SK-N-SH (cell line): ENCODE measurements at regions not wholly inside any gene's neighbourhood (a gene's known extent, or its start where the extent isn't known, plus 50 kb on each side); places are given as distances from the start of the nearest gene placed in this dataset.

Source experiments
- CTCF ChIA-PET: fragments of 300-600, 350-600 bp; formaldehyde crosslinking; extraction: SDS; loops from one replicate; lab custom pipeline; 2021; lab: Yijun Ruan, JAX
- POLR2A ChIA-PET: fragments of 350-600 bp; sonication (Branson Sonifier 250); formaldehyde crosslinking; extraction: SDS; loops from one replicate; lab custom pipeline; 2020; ENCODE audit warnings: antibody characterized with exemption, inconsistent platforms; lab: Yijun Ruan, JAX
- DNase-seq: peaks from one replicate; pipeline ENCODE4 v3.0.0; 2012
- H2AFZ ChIP-seq: fragments of 200-600 bp; sonication (generic); 2 replicates; pipeline ENCODE4 v1.8.1; 2016; ENCODE audit warnings: antibody characterized with exemption, mild to moderate bottlenecking, low read depth
- H3F3A ChIP-seq: fragments of 200-600 bp; sonication (generic); replicated peaks from 2 replicates; pipeline ENCODE3; 2016; ENCODE audit warnings: antibody characterized with exemption, mild to moderate bottlenecking; ENCODE audit not compliant: insufficient read depth
- H3K27ac ChIP-seq, 2 experiments: fragments of 200-500 bp in 1 of 2; fragments of 200-600 bp in 1 of 2; sonication (Bioruptor generic) in 1 of 2; sonication (generic), shearing (Covaris generic) in 1 of 2; 2 replicates each; pipeline versions ENCODE4 v1.5.1 to v1.6.1; 2014 to 2016; ENCODE audit warnings: low read depth in 2 of 2, inconsistent platforms in 1 of 2, low read length in 1 of 2, mild to moderate bottlenecking in 1 of 2, mixed read lengths in 1 of 2
- H3K27me3 ChIP-seq: fragments of 200-600 bp; sonication (generic), shearing (Covaris generic); 2 replicates; pipeline ENCODE4 v1.6.1; 2016; ENCODE audit warnings: mixed run types; ENCODE audit not compliant: insufficient read depth
- H3K36me3 ChIP-seq, 2 experiments: fragments of 200-500 bp in 1 of 2; fragments of 200-600 bp in 1 of 2; sonication (Bioruptor generic) in 1 of 2; sonication (generic) in 1 of 2; replicated peaks in 1 of 2; 2 replicates each; pipeline versions ENCODE3 to v1.5.1; 2014 to 2016; ENCODE audit warnings: low read length in 1 of 2, mild to moderate bottlenecking in 1 of 2; ENCODE audit not compliant: insufficient read depth in 2 of 2, control insufficient read depth in 1 of 2
- H3K4me1 ChIP-seq, 2 experiments: fragments of 200-500 bp in 1 of 2; fragments of 200-600 bp in 1 of 2; sonication (Bioruptor generic) in 1 of 2; sonication (generic), shearing (Covaris generic) in 1 of 2; 2 replicates each; pipeline versions ENCODE4 v1.5.1 to v1.6.1; 2014 to 2016; ENCODE audit warnings: low read depth in 1 of 2, low read length in 1 of 2, mixed run types in 1 of 2; ENCODE audit not compliant: insufficient read depth in 2 of 2, control insufficient read depth in 1 of 2
- H3K4me2 ChIP-seq: fragments of 200-600 bp; sonication (generic), shearing (Covaris generic); 2 replicates; pipeline ENCODE4 v1.6.1; 2017; ENCODE audit warnings: mixed run types
- H3K4me3 ChIP-seq, 2 experiments: fragments of 200-500 bp in 1 of 2; fragments of 200-600 bp in 1 of 2; sonication (Bioruptor generic) in 1 of 2; sonication (generic), shearing (Covaris generic) in 1 of 2; 2 replicates each; pipeline versions ENCODE4 v1.5.1 to v1.8.1; 2014 to 2016; ENCODE audit warnings: low read depth in 2 of 2, inconsistent platforms in 1 of 2, low read length in 1 of 2, mild to moderate bottlenecking in 1 of 2, mixed read lengths in 1 of 2, moderate library complexity in 1 of 2
- H3K79me2 ChIP-seq: fragments of 200-600 bp; sonication (generic); 2 replicates; pipeline ENCODE4 v1.8.1; 2017; ENCODE audit warnings: mild to moderate bottlenecking; ENCODE audit not compliant: insufficient read depth
- H3K9ac ChIP-seq: fragments of 200-600 bp; sonication (generic); 2 replicates; pipeline ENCODE4 v1.6.1; 2017; ENCODE audit warnings: mixed run types
- H3K9me2 ChIP-seq: fragments of 200-600 bp; sonication (generic); 2 replicates; pipeline ENCODE4 v1.6.1; 2017; ENCODE audit warnings: mixed run types
- H3K9me3 ChIP-seq: fragments of 200-600 bp; sonication (generic); 2 replicates; pipeline ENCODE4 v1.6.1; 2017; ENCODE audit warnings: mixed run types, mild to moderate bottlenecking, moderate library complexity
- H4K20me1 ChIP-seq: fragments of 200-600 bp; sonication (generic); 2 replicates; pipeline ENCODE4 v1.6.1; 2017; ENCODE audit warnings: mild to moderate bottlenecking, mixed run types; ENCODE audit not compliant: insufficient read depth
- ELF1 ChIP-seq: IDR thresholded peaks from 2 replicates; pipeline ENCODE4 v1.4.0; 2012
- EZH2phosphoT487 ChIP-seq: fragments of 200-600 bp; sonication (generic); IDR thresholded peaks from 2 replicates; pipeline ENCODE4 v1.6.1; 2017; ENCODE audit warnings: low read depth, mixed run types, mild to moderate bottlenecking, antibody characterized with exemption, moderate library complexity, borderline replicate concordance
- FOSL2 ChIP-seq: IDR thresholded peaks from 2 replicates; pipeline ENCODE4 v1.4.0; 2012; ENCODE audit warnings: low read depth, mild to moderate bottlenecking, moderate library complexity, borderline replicate concordance
- FOXJ3 ChIP-seq: sonication (generic); formaldehyde crosslinking; IDR thresholded peaks from 2 replicates; pipeline ENCODE4 v1.5.1; 2020; ENCODE audit warnings: mild to moderate bottlenecking, missing genetic modification reagents
- RAD21 ChIP-seq: IDR thresholded peaks from 2 replicates; pipeline ENCODE4 v1.6.1; 2012; ENCODE audit warnings: mild to moderate bottlenecking, low read length
- RCOR1 ChIP-seq: fragments of 150-350 bp; IDR thresholded peaks from 2 replicates; pipeline ENCODE4 v1.6.1; 2017; ENCODE audit warnings: antibody characterized with exemption, low read length
- SIN3A ChIP-seq: IDR thresholded peaks from 2 replicates; pipeline ENCODE4 v1.6.1; 2012; ENCODE audit warnings: low read depth, mild to moderate bottlenecking, low read length, moderate library complexity, borderline replicate concordance
- SMC3 ChIP-seq: IDR thresholded peaks from 2 replicates; pipeline ENCODE4 v1.6.1; 2012; ENCODE audit warnings: low read depth, low read length, improper control_type of control experiment
- YY1 ChIP-seq: IDR thresholded peaks from 2 replicates; pipeline ENCODE4 v1.4.0; 2012; ENCODE audit warnings: low read depth, mild to moderate bottlenecking
- WGBS: methylation state at CpG from one replicate; pipeline ENCODE4 v1.1.6; 2017; ENCODE audit warnings: low lambda C conversion rate; 5-methylcytosine and 5-hydroxymethylcytosine counted together
- small RNA-seq, 7 experiments: library from RNA; depleted of rRNA; stranded (forward); fragments of <200 nt; gene quantifications; one replicate each; pipeline ENCODE3, GENCODE V24; 2012
- TF ChIP-seq, protein P1 (sequence below): IDR thresholded peaks from 2 replicates; pipeline ENCODE4 v1.6.1; 2012; ENCODE audit warnings: mild to moderate bottlenecking, low read depth, low read length, moderate library complexity
- TF ChIP-seq, protein P2 (sequence below): IDR thresholded peaks from 2 replicates; pipeline ENCODE4 v1.4.0; 2012; ENCODE audit warnings: low read depth, borderline replicate concordance

DNA sequence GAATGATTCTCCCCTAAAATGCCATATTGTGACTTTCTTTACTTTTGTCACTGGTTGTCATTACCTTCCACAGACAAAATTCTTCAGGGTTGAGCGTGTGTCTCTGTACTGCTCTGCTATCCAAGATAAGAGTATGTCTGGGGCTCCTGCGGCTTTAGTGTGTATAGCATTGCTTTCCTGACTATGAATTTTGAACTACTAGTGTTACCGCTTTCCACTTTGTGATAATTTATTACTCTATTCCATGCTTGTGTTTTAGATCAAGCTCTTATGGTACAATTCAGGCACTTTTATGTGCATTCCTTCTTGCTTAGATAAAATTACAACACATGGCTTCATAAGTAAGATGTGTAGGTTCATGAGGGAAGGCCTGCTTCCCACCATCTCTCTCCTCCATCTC, 51.5 kb upstream of the MEF2C start:
- 79% methylated on average over 3 of the region's 3 CpGs for WGBS
- no peak overlapping the region for H3K9ac ChIP-seq

More for the DNA sequence above, 51.5 kb upstream of the MEF2C start:
- no peaks in the 10 kb centered on the region for H4K20me1 ChIP-seq
- POLR2A ChIA-PET: interaction anchor here (0.5 to 0.6 kb wide), 2 partner anchors 177 to 441 kb away, joined by 3 to 4 read pairs; no protein-coding TSS in a partner anchor
- H3K4me1 ChIP-seq: no peaks in the 10 kb centered on the region
- H2AFZ ChIP-seq: no peak overlapping the region
- no peaks in the 10 kb centered on the region for H3K79me2 ChIP-seq
- no peak for TF ChIP-seq RAD21
- no peak for TF ChIP-seq ELF1
- TF ChIP-seq, protein P1, sequence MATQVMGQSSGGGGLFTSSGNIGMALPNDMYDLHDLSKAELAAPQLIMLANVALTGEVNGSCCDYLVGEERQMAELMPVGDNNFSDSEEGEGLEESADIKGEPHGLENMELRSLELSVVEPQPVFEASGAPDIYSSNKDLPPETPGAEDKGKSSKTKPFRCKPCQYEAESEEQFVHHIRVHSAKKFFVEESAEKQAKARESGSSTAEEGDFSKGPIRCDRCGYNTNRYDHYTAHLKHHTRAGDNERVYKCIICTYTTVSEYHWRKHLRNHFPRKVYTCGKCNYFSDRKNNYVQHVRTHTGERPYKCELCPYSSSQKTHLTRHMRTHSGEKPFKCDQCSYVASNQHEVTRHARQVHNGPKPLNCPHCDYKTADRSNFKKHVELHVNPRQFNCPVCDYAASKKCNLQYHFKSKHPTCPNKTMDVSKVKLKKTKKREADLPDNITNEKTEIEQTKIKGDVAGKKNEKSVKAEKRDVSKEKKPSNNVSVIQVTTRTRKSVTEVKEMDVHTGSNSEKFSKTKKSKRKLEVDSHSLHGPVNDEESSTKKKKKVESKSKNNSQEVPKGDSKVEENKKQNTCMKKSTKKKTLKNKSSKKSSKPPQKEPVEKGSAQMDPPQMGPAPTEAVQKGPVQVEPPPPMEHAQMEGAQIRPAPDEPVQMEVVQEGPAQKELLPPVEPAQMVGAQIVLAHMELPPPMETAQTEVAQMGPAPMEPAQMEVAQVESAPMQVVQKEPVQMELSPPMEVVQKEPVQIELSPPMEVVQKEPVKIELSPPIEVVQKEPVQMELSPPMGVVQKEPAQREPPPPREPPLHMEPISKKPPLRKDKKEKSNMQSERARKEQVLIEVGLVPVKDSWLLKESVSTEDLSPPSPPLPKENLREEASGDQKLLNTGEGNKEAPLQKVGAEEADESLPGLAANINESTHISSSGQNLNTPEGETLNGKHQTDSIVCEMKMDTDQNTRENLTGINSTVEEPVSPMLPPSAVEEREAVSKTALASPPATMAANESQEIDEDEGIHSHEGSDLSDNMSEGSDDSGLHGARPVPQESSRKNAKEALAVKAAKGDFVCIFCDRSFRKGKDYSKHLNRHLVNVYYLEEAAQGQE: no peak
- TF ChIP-seq FOSL2: no peak
- no peak for TF ChIP-seq EZH2phosphoT487
- TF ChIP-seq SIN3A: no peak
- TF ChIP-seq FOXJ3 (CRISPR knock-in tag): no peak
- TF ChIP-seq SMC3: no peak
- TF ChIP-seq, protein P2, sequence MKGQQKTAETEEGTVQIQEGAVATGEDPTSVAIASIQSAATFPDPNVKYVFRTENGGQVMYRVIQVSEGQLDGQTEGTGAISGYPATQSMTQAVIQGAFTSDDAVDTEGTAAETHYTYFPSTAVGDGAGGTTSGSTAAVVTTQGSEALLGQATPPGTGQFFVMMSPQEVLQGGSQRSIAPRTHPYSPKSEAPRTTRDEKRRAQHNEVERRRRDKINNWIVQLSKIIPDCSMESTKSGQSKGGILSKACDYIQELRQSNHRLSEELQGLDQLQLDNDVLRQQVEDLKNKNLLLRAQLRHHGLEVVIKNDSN: no peak
- no peak for TF ChIP-seq YY1
- TF ChIP-seq RCOR1: no peak
- CTCF ChIA-PET: no interaction called here
- H3K4me2 ChIP-seq: no peak overlapping the region
- H3K9me2 ChIP-seq: no peaks in the 10 kb centered on the region
- no peak overlapping the region for H3K27ac ChIP-seq
- DNase-seq: no peak
- H3K9me3 ChIP-seq: no peaks in the 10 kb centered on the region
- H3K4me3 ChIP-seq: no peak overlapping the region
- no peaks in the 10 kb centered on the region for H3K27me3 ChIP-seq
- H3K36me3 ChIP-seq: no peaks in the 10 kb centered on the region
- no peaks in the 10 kb centered on the region for H3F3A ChIP-seq

Small RNA genes lying in the stretch of these regions (small RNA-seq; reads per million reads assigned to genes)
- gene MIR3660: 0 reads per million in 7 experiments
